DOHH2 (cell line): ENCODE measurements at regions not wholly inside any gene's neighbourhood (a gene's known extent, or its start where the extent isn't known, plus 50 kb on each side); places are given as distances from the start of the nearest gene placed in this dataset.

Source experiments
- CTCF ChIP-seq: fragments of 200-600 bp; sonication (generic); IDR thresholded peaks from one replicate; pipeline ENCODE4 v1.5.1; 2014; ENCODE audit warnings: antibody characterized with exemption, mild to moderate bottlenecking, low read depth, low read length; ENCODE audit not compliant: poor library complexity, severe bottlenecking
- EZH2phosphoT487 ChIP-seq: fragments of 200-600 bp; sonication (generic); IDR thresholded peaks from 2 replicates; pipeline ENCODE4 v1.6.1; 2017; ENCODE audit warnings: borderline replicate concordance, mild to moderate bottlenecking, antibody characterized with exemption, low read length, moderate library complexity, mixed read lengths

DNA sequence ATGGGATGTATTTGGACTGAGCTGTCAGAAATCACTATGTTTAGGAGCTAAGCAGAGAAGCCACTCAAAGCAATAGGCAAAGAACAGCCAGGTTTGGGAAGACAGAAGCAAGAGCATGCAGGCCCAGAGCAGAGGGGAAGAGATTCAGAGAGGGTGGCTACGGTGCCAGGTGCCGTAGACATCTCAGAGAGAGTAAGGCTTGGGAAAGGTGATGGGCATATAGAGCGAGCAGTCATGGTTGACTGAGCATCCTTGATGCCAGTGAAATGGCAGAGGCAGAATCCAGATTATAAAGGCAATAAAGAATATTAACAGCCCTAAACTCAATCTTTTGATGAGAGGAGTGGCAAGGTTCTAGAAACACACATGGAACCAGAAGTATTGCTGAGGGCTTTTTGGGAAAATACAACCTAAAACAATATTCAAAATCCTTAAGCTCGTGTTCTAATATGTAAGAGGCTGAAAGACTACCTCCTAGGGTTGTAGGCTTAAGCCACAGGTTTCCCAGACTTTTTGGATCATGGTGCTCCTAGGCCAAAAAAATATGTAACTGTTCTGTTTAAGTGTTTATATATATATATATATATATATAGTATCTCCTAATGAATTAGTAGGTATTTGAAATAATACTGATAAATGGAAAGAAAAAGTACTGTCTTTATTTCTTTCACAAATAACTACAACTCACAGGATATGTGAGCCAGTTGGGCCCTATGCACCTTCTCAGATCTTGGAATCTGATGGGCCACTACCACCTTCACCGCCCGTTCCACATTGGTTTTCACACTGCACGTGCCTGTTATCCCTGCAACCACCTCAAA, 113.3 kb downstream of the MYCN start:
- TF ChIP-seq CTCF: no peak
- no peak for TF ChIP-seq EZH2phosphoT487
